Stimulated activated CD4-positive, alpha-beta T cell treated with anti-CD3 and anti-CD28 coated beads, TNF-alpha, amount 100 ng/mL, for 24 hours (primary cell): ENCODE measurements at regions not wholly inside any gene's neighbourhood (a gene's known extent, or its start where the extent isn't known, plus 50 kb on each side); places are given as distances from the start of the nearest gene placed in this dataset.

Source experiments
- DNase-seq, 3 experiments: peaks; one replicate each; pipeline ENCODE4 v3.0.0-alpha.2; 2020; ENCODE audit warnings: low read depth in 3 of 3

DNA sequence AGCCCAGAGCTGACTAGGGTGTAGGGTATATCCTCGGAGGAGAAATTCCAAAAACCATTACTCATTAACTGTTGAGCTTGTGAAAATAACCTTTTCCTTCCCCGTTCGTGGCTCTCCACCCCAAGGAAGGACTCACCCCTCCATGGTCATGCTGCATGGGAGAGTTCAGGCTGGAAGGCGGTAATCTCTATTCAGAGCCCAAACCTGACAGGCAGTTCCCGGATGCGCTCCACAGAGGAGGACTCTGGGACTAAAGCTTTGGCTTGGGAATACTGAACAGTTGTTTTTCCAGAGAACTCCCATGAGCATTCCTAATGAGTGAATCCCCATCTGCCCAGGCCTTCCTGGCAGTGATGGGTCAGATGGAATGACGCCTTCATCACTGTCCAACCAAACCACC, 125.4 kb downstream of the BCOR start:
- DNase-seq = no peak

- DNase-seq = no peak
Measured at GRCh38 chrX:39973810-39974209, 123.9 kb downstream of the BCOR start.

DNA sequence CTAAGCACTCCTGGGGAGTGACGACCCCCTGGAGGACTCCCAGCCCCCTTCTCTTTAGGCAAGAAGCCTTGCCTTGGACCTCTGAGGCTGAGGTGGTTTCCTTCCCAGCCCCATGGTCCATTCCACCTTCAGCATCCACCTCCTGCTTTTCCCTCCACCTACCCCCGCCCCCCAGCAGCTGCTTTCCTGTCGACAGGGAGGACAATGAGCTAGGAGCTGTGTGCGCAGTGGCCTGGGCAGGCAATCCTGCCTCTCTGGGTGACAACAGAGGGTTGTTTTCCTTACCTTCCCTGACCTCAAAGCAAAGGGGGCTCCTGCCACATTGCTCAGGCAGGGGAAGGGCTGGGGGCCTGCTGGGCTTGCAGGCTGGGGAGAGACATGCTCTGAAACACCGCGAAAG, 123.5 kb downstream of the BCOR start:
- DNase-seq = no peak

DNA sequence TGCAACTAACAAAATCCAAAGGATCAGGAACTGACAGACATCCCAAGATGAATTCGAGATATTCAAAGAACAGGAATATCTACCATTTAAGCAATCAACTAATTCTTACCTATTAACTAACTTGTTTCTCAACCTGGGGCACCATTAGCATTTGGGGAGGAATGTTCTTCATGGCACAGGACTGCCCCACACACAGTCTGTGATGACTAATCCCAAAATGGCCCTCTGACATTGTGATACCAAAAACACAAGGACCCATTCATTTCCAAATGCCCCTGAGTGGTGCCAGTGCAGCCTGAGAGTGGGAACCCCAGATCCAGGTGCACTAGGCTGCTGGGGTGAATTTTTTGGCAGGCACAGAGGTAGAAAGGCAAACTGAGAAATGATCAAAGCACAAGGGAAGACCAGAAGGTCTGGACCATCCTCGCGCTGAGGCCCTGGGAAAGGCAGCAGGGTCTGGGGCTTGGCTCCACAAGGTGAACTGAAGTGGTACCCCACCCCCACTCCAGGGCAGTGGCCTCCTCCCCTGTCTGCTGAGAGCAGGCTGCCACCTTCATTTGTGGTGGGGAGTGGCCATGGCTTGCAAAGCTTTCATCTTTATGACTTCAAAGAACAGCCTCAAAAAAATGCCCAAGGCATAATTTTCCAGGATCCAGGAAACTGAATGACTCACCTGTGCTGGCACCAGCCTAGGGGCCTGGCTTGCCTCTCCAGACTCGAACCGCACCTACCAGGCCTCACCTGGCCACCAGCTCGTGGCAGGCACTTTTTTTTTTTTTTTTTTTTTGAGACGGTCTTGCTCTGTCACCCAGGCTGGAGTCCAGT, 122.4 kb downstream of the BCOR start:
- no peak for DNase-seq

- DNase-seq = no peak
Measured at GRCh38 chrX:39981946-39982345, 115.8 kb downstream of the BCOR start.

GRCh38 chrX:39982948-39983347, 114.8 kb downstream of the BCOR start:
- no peak for DNase-seq

DNA sequence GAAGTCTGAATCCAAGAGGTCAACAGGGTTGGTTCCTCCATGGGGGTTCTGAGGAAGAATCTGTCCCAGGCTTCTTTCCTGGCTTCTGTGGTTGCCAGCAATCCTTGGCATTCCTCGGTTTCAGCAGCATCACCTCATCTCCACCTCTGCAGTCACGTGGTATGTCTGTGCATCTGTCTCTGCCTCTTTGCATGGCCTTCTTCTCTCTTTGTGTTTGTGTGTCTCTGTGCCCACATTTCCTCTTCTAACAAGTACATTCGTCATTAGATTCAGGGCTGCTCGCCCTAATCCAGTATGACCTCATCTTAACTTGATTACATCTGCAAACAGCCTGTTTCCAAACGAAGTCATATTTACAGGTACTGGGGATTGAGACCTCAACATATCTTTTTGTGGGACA, 114.0 kb downstream of the BCOR start:
- no peak for DNase-seq

DNA sequence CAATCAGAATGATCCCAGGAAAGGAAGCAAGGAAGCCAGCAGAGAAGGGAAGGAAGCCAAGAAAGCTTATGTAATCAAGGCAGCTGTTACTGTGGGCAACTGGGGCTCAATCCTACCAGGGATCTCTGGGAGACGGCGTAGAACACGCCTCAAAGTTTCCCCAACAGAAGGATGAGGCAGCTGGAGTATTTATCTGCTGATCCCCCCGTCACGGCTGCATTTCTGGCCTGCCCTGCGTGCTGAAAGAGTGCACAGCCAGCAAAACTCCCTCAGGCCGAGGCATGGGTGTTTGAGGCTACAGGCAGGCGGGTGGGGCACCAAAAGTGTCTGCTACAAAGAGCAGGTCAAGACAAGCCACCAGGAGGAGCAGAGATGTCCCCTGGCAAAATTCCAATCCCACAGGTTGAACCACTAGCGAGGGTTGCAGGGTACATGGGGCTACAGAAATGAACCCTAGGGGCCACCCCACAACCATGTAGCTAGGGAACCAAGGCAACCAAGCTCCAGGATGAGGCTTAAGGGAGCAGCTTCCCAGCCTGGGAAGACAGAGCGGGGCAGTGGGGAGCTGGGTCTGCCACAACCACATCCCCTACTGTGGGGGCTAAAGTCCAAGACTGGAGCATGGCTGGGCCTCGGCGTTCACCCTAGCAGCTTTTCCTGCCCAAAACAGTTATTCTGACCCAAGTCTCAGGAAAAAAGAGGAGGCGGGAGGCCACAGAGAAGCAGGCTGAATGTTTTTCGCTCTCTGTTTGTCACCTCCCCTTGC, 113.4 kb downstream of the BCOR start:
- DNase-seq = no peak

DNA sequence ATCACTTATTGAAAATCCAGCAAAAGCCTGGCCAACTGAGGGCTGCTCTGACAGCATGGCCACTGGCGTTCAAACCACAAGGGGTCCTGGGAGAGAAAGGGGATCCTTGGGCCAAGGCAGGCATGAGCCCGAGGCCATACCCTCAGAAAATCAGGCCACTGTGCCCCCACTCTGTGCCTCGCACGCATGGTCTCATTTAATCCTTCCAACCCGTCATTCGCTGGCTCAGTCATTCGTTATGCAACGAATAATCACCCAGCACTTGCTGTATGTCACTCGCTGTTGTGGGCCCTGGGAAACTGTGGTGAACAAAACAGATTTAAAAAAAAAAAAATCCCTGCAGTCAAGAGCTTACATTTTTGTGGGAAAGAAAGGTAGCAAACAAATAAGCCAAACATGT, 112.7 kb downstream of the BCOR start:
- no peak for DNase-seq

DNA sequence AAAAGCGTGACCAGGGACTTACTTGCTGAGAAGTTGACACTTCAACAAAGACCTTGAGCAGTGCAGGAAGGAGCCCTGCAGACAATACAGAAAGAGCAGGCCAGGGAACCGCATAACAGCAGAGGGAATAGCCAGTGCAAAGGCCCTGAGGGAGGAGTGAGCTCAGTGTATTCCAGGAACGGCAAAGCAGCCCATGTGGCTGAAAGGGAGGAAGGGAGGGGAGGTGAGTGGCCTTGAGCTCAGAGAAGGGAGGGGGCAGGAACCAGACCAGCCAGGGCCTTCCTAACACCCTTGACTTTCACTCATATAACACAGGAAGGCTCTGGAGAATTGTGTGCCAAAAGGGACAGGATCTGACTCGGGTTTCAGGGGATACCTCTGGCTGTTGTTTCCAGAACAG, 112.2 kb downstream of the BCOR start:
- DNase-seq = no peak

DNA sequence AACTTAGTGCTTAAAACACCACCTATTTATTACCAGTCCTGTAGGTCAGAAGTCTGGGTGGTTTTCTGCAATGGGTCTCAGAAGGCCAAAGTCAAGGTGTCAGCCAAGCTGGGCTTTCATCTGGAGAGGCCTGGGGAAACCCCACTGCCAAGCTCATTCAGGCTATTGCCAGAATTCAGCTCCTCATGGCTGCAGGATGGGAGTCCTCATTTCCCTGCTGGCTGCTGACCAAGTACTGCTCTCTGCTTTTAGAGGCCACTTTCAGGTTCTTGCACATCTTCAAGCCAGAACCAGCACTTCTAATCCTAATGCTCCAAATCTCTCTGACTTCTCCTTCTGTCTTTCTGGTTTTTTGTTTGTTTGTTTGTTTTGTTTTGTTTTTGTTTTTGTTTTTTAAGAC, 109.3 kb downstream of the BCOR start:
- no peak for DNase-seq

DNA sequence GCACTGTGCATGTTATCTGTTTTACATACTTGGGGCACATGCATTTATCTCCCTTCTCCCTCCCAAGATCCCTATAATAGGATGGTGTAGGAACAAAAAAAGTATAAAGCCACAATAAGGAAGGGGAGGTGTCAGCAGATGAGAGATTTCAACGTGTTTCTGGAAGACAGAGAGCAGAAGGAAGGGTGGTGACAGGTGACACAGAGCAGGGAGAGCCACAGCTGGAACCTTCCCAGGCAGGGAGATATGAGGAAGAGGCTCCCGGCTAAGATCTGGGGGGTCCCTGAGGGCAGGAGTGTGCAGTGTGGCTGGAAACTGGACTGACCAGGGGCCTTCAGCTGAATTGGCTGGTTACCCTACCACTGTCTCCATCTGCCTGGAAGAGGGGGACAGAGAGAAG, 107.4 kb downstream of the BCOR start:
- DNase-seq = no peak

DNA sequence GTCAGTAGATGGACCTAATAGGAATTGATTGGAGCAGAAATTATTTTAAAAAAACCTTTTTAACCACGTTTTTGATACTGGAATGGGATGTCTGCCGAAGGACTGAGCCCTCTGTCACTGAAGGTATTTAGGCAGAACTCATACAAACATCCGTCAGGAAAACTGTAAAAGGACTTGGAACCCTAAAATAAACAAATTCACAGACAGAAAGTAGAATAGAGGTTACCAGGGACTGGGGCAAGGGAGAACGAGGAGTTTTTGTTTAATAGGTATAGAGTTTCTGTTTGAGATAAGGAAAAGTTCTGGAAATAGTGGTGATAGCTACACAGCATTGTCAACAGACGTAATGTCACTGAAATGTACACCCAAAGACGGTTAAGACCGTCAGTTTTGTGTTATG, 105.5 kb downstream of the BCOR start:
- DNase-seq = no peak

DNA sequence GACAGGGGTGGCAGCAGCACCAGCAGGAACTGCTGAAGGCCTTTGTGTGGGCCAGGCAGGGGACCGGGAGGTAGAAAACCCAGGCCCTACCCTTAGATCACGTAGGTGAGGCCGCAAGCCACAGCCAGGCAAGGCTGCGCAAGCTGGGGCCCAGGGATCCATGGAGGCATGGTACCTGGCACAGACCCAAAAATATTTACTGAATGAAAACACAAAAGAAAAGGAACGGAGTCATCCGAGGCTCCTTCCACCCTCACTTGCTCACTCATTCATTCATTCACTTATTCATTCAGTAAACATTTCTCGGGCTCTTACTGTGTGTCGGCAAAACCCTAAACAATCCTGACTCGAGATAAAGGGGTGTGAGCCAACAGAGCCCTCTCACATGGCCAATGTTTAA, 102.3 kb downstream of the BCOR start:
- DNase-seq = no peak

DNA sequence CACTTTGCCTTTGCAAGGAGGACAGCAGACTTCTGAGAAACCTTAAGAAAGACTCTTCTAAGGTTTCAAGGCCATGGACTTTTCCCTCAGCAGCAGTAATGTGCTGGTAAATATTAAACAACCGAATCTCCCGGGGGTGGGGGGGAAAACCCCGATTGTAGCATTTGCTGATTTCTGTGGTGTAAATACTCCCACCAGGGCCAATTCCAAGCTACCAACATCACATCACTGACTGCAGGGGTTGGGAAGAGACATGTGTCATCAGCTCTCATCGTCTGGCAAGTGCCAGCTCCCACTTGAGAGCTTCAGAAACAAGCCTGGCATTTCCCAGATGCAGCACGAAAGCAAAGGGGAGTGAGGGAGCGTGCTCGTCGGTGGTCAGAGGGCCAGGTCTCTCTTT, 101.2 kb downstream of the BCOR start:
- no peak for DNase-seq

DNA sequence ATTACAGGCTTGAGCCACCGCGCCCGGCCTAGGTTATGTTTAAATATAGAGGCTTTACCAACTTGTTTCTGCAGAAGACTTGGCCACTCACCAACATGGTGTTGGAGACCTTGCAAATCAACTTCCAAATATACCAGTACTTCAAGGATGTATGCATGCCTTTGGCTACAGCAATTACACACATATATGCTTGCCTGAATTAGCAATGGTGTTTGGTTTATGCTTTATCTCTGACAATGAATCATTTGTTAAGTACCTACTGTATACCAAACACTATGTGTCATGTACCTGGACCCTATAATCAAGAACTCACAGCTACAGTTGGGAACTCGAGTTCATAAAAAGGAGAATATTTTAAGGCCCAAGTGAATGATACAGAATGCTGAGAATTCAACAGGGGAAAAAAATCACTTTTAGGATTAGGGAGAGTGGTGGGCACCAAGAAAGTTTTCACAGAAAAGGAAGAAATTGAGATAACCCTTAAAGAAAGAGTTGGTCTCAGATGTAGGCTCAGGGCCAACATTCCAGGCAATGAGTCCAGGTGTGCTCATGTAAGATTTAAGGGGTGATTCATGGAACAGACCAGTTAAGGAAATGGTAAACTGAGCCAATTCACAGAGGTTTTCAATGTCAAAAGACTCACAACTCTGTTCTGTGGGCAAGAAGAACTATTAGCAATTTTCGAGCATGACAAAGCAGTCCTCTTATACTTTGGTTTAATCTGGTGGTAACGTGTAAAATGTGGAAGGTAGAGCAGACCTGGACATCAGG, 98.9 kb downstream of the BCOR start:
- DNase-seq = no peak
